ENCODE measurements at regions not wholly inside any gene's neighbourhood (a gene's known extent, or its start where the extent isn't known, plus 50 kb on each side); places are given as distances from the start of the nearest gene placed in this dataset.
A peak's percentile ranks its signal among the peaks of the same experiment; 100 is the strongest.
"Not testable (repeated sequence)": the region's sequence is repeated elsewhere in the genome, so short reads cannot be mapped to it uniquely, and the experiment has no call there.

- TF ChIP-seq, protein P1, sequence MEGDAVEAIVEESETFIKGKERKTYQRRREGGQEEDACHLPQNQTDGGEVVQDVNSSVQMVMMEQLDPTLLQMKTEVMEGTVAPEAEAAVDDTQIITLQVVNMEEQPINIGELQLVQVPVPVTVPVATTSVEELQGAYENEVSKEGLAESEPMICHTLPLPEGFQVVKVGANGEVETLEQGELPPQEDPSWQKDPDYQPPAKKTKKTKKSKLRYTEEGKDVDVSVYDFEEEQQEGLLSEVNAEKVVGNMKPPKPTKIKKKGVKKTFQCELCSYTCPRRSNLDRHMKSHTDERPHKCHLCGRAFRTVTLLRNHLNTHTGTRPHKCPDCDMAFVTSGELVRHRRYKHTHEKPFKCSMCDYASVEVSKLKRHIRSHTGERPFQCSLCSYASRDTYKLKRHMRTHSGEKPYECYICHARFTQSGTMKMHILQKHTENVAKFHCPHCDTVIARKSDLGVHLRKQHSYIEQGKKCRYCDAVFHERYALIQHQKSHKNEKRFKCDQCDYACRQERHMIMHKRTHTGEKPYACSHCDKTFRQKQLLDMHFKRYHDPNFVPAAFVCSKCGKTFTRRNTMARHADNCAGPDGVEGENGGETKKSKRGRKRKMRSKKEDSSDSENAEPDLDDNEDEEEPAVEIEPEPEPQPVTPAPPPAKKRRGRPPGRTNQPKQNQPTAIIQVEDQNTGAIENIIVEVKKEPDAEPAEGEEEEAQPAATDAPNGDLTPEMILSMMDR (IDR thresholded peaks at IDR 0.05), result peak; percentile 55; the same call in 1 of the 2 replicates
These were observed 106.2 kb upstream of the KCTD7 start for GRCh38 chr7:66522518-66522917.

GRCh38 chr7:66523409-66523808, 105.3 kb upstream of the KCTD7 start:
- Mint-ChIP-seq H3K4me1 (ENCODE audit: low read depth) (no peaks in the 10 kb centered on the region), H3K27ac (no peak overlapping the region), H3K9me3 (no peaks in the 10 kb centered on the region)

More at GRCh38 chr7:66522518-66522917, 106.2 kb upstream of the KCTD7 start:
- Mint-ChIP-seq H3K4me1 (ENCODE audit: low read depth) (no peaks in the 10 kb centered on the region), H3K4me3 (no peak overlapping the region), H3K36me3 (ENCODE audit: low read depth) (no peaks in the 10 kb centered on the region), H3K9me3 (no peaks in the 10 kb centered on the region), H3K27ac (no peak overlapping the region), H3K27me3 (ENCODE audit: insufficient read depth) (peaks cover 12% of the 10 kb centered on the region)
- DNase-seq, result no peak

GRCh38 chr7:66524738-66525137, 103.9 kb upstream of the KCTD7 start:
- Mint-ChIP-seq H3K27me3 (ENCODE audit: insufficient read depth) (peaks cover 9% of the 10 kb centered on the region), H3K9me3 (no peaks in the 10 kb centered on the region), H3K4me1 (ENCODE audit: low read depth) (no peaks in the 10 kb centered on the region), H3K4me3 (no peak overlapping the region), H3K36me3 (ENCODE audit: low read depth) (peaks cover 6% of the 10 kb centered on the region; the same call in 1 of the 2 replicates), H3K27ac (no peak overlapping the region)
- DNase-seq, result no peak
- TF ChIP-seq, protein P1 (IDR thresholded peaks at IDR 0.05), result no peak

More at GRCh38 chr7:66523409-66523808, 105.3 kb upstream of the KCTD7 start:
- Mint-ChIP-seq H3K27me3 (ENCODE audit: insufficient read depth) (peaks cover 8% of the 10 kb centered on the region), H3K36me3 (ENCODE audit: low read depth) (no peaks in the 10 kb centered on the region), H3K4me3 (no peak overlapping the region)
- TF ChIP-seq, protein P1 (IDR thresholded peaks at IDR 0.05), result no peak
- DNase-seq, result no peak

DNA sequence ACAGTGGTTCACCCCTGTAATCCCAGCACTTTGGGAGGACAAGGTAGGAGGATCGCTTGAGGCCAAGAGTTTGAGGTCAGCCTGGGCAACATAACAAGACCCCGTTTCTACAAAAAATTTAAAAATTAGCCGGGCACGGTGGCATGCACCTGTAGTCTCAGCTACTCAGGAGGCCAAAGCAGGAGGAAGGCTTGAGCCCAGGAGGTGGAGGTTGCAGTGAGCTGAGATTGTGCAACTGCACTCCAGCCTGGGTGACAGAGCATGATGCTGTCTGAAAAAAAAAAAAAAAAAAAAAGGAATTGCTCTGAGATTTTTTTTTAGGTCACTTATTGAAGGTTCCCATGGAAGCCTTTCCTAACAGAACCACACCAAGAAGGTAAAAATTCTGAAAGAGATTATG, 101.9 kb upstream of the KCTD7 start:
- peaks cover 13% of the 10 kb centered on the region for H3K27me3 Mint-ChIP-seq (ENCODE audit: insufficient read depth)
- not testable (repeated sequence) for H3K4me1 Mint-ChIP-seq (ENCODE audit: low read depth); DNase-seq; H3K27ac Mint-ChIP-seq; H3K9me3 Mint-ChIP-seq; H3K4me3 Mint-ChIP-seq
- peaks cover 11% of the 10 kb centered on the region for H3K36me3 Mint-ChIP-seq (ENCODE audit: low read depth)

GRCh38 chr7:66528652-66529051, 100.0 kb upstream of the KCTD7 start:
- Mint-ChIP-seq H3K36me3 (ENCODE audit: low read depth) (peaks cover 11% of the 10 kb centered on the region), H3K4me1 (ENCODE audit: low read depth) (no peaks in the 10 kb centered on the region), H3K9me3 (no peaks in the 10 kb centered on the region), H3K27ac (no peak overlapping the region), H3K27me3 (ENCODE audit: insufficient read depth) (peaks cover 8% of the 10 kb centered on the region), H3K4me3 (no peak overlapping the region)
- DNase-seq, result no peak
- TF ChIP-seq, protein P1 (IDR thresholded peaks at IDR 0.05), result no peak

- no peak for DNase-seq
- Mint-ChIP-seq H3K9me3 (no peaks in the 10 kb centered on the region), H3K36me3 (ENCODE audit: low read depth) (peaks cover 11% of the 10 kb centered on the region), H3K4me3 (no peak overlapping the region), H3K4me1 (ENCODE audit: low read depth) (no peaks in the 10 kb centered on the region), H3K27ac (peak overlapping the region; percentile 33; the same call in 1 of the 2 replicates), H3K27me3 (ENCODE audit: insufficient read depth) (peaks cover 8% of the 10 kb centered on the region)
- TF ChIP-seq, protein P1 (IDR thresholded peaks at IDR 0.05), result no peak
These were observed 98.6 kb upstream of the KCTD7 start for GRCh38 chr7:66529883-66530610.

Measured in HFFc6 (cell line).